ENCODE measurements at regions not wholly inside any gene's neighbourhood (a gene's known extent, or its start where the extent isn't known, plus 50 kb on each side); places are given as distances from the start of the nearest gene placed in this dataset.

GRCh38 chr7:132072165-132072564 is 504.1 kb downstream of the PLXNA4 start:
- in situ Hi-C loops (cut with MboI; ENCODE audit: low sequenced_read_pairs) (no loop called here), dilution Hi-C loops (cut with HindIII; ENCODE audit: low sequenced_read_pairs, unreplicated experiment) (no loop called here)

More at GRCh38 chr7:132072165-132072564, 504.1 kb downstream of the PLXNA4 start:
- no peak overlapping the region for H4K91ac ChIP-seq (ENCODE audit: insufficient read depth, low read depth, low read length)
- peaks cover 23% of the 10 kb centered on the region for H3K27me3 ChIP-seq (ENCODE audit: control insufficient read depth, insufficient read depth, low read length)
- H3K9me1 ChIP-seq (ENCODE audit: insufficient read depth, low read length), result peaks cover 9% of the 10 kb centered on the region
- no peak overlapping the region for H3K9ac ChIP-seq (ENCODE audit: low read depth, low read length)
- no TSS peak for BruUV-seq (replicated peaks)
- H2BK15ac ChIP-seq (ENCODE audit: low read depth, low read length), result no peak overlapping the region
- no peak overlapping the region for H3K23ac ChIP-seq (ENCODE audit: low read depth, low read length)
- WGBS, 2 experiments (ENCODE audit: extremely low coverage in 2 of 2, insufficient read length in 1 of 2), result 93% methylated on average over 2 of the region's 4 CpGs; no CpG with 5 or more reads in 1 of the 2 experiments
- H3K4ac ChIP-seq (ENCODE audit: low read depth, low read length), result no peak overlapping the region
- no peak overlapping the region for H3K4me2 ChIP-seq (ENCODE audit: low read depth, low read length)
- no peak overlapping the region for H2AFZ ChIP-seq (replicated peaks; ENCODE audit: low read length, poor library complexity)
- no peaks in the 10 kb centered on the region for H3K36me3 ChIP-seq (ENCODE audit: control insufficient read depth, insufficient read depth, low read length)
- H2BK5ac ChIP-seq (ENCODE audit: low read depth, low read length, poor library complexity, severe bottlenecking), result no peak overlapping the region
- H2AK5ac ChIP-seq (ENCODE audit: low read depth, low read length), result no peak overlapping the region
- intact Hi-C loops (cut with micrococcal nuclease), result no loop called here
- ATAC-seq (ENCODE audit: low read depth), result no peak
- H3K14ac ChIP-seq (replicated peaks; ENCODE audit: low read depth, low read length), result no peak overlapping the region
- no peaks in the 10 kb centered on the region for H3K79me1 ChIP-seq (ENCODE audit: low read depth in 1 of 2, low read length in 2 of 2)
- no peaks in the 10 kb centered on the region for H4K20me1 ChIP-seq (ENCODE audit: insufficient read depth, low read length)
- no peak overlapping the region for H4K8ac ChIP-seq (ENCODE audit: low read depth in 2 of 2, low read length in 2 of 2)
- H2BK20ac ChIP-seq (ENCODE audit: low read depth, low read length), result no peak overlapping the region
- no peak overlapping the region for H3K27ac ChIP-seq (ENCODE audit: insufficient read depth, low read length)
- no peak overlapping the region for H2BK120ac ChIP-seq (ENCODE audit: low read depth, low read length)
- H3K56ac ChIP-seq (ENCODE audit: extremely low read depth, insufficient read depth, low read length), result no peak overlapping the region
- no peak overlapping the region for H2AK9ac ChIP-seq (replicated peaks; ENCODE audit: low read depth, low read length, poor library complexity)
- peaks cover under 1% of the 10 kb centered on the region for H3K4me1 ChIP-seq (ENCODE audit: control insufficient read depth, insufficient read depth, low read length)
- no peak overlapping the region for H3K18ac ChIP-seq (ENCODE audit: low read depth, low read length)
- H4K5ac ChIP-seq (ENCODE audit: low read depth, low read length), result no peak overlapping the region
- no peak for DNase-seq
- ChIA-PET CTCF (no interaction called here), POLR2A (ENCODE audit: unreplicated experiment) (no interaction called here)
- H3K4me3 ChIP-seq (ENCODE audit: insufficient read depth, low read depth, low read length), result no peak overlapping the region
- no peaks in the 10 kb centered on the region for H3K9me3 ChIP-seq (ENCODE audit: control insufficient read depth, insufficient read depth, low read length)
- TF ChIP-seq NFE2L2 (IDR thresholded peaks at IDR 0.05; ENCODE audit: low read depth, low read length) (no peak), POLR2A (IDR thresholded peaks at IDR 0.05; ENCODE audit: low read depth, low read length) (no peak), CHD1 (IDR thresholded peaks at IDR 0.05; ENCODE audit: low read depth, low read length) (no peak), MAFK (IDR thresholded peaks at IDR 0.05; ENCODE audit: low read depth, low read length) (no peak), MAZ (IDR thresholded peaks at IDR 0.05; ENCODE audit: borderline replicate concordance, low read depth, low read length) (no peak), USF2 (IDR thresholded peaks at IDR 0.05; ENCODE audit: low read depth, low read length) (no peak), FOS (IDR thresholded peaks at IDR 0.05; ENCODE audit: low read depth, low read length) (no peak), SMC3 (IDR thresholded peaks at IDR 0.05; ENCODE audit: low read depth, low read length) (no peak), CTCF (conservative IDR thresholded peaks at IDR 0.05; ENCODE audit: low read depth, low read length) (no peak), ELK1 (IDR thresholded peaks at IDR 0.05; ENCODE audit: borderline replicate concordance, low read depth, low read length) (no peak), CEBPB (IDR thresholded peaks at IDR 0.05; ENCODE audit: low read depth, low read length) (no peak), RCOR1 (IDR thresholded peaks at IDR 0.05; ENCODE audit: insufficient replicate concordance, low read length) (no peak), RFX5 (IDR thresholded peaks at IDR 0.05; ENCODE audit: low read depth, low read length) (no peak)

Measured in IMR-90 (cell line).